Progenitor cell of endocrine pancreas (in vitro differentiated cells): ENCODE measurements at regions not wholly inside any gene's neighbourhood (a gene's known extent, or its start where the extent isn't known, plus 50 kb on each side); places are given as distances from the start of the nearest gene placed in this dataset.
A peak's percentile ranks its signal among the peaks of the same experiment; 100 is the strongest.
"Not testable (repeated sequence)": the region's sequence is repeated elsewhere in the genome, so short reads cannot be mapped to it uniquely, and the experiment has no call there.

Experiments used
- DNase-seq: peaks from one replicate; pipeline ENCODE4 v3.0.0; 2021; ENCODE audit warnings: low spot score; ENCODE audit not compliant: unreplicated experiment
- H3K27ac Mint-ChIP-seq: 2 replicates; pipeline ENCODE4 v1.8.0; 2021; ENCODE audit warnings: mild to moderate bottlenecking, moderate library complexity, mixed read lengths
- H3K27me3 Mint-ChIP-seq: 2 replicates; pipeline ENCODE4 v1.8.0; 2021; ENCODE audit warnings: mixed read lengths
- H3K36me3 Mint-ChIP-seq: 2 replicates; pipeline ENCODE4 v1.8.0; 2022; ENCODE audit warnings: mixed read lengths; ENCODE audit not compliant: insufficient read depth
- H3K4me1 Mint-ChIP-seq: 2 replicates; pipeline ENCODE4 v1.8.0; 2021; ENCODE audit warnings: low read depth, mixed read lengths
- H3K4me3 Mint-ChIP-seq: 2 replicates; pipeline ENCODE4 v1.8.0; 2021; ENCODE audit warnings: low read depth, mild to moderate bottlenecking, moderate library complexity, mixed read lengths
- H3K9me3 Mint-ChIP-seq: 2 replicates; pipeline ENCODE4 v1.8.0; 2021; ENCODE audit warnings: low read depth, mixed read lengths
- CTCF ChIP-seq: fragments of 200-600 bp; sonication (generic); IDR thresholded peaks from one replicate; pipeline ENCODE4 v1.5.0; 2021; ENCODE audit warnings: antibody characterized with exemption, mild to moderate bottlenecking; ENCODE audit not compliant: unreplicated experiment

- H3K4me1 Mint-ChIP-seq = not testable (repeated sequence)
Observed at GRCh38 chr12:8390001-8390777, 65.6 kb upstream of the CLEC6A start.

DNA sequence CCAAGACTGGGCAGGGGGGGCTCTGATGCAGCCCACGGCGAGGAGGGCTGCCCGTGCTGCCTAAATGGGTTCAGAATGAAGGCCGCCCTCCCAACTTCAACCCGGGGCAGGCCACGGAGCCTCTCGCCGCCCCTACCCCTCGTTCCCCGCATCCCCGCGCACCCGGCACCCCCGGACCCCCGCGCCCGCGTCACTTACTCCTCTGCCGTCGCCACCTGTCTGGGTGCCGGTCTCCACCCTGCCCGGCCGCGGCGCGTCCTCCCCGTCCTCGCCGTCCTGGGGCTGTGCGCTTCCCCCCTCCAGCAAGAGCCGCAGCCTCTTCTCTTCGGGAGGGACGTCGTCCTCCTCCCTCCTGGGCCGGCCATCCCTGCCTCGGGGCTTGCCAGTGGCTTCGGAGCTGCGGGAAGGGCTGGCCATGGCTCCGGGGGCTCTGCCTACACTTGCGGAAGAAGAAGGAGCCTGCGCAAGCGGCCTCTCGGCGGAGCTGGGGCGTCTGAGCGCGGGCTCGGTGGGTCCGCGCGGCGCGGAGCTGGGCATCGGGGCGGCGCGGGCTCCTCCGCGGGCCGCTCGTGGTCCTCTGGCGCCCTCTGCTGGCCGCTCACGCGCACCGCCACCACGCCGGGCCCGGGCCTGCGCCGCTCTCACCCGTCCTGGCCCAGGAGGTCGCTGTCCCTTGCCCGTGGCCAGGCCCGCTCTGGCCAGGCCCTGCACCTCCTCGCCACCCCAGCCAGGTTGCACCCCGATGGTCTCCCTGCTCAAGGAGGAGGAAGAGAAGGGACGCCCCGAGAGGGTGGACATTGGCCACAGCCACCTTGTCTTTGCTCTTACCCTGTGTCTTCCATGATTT is 59.3 kb upstream of the CLEC6A start:
- DNase-seq = peak; percentile 92
- peaks cover 62% of the 10 kb centered on the region for H3K27me3 Mint-ChIP-seq

More at GRCh38 chr12:8390001-8390777, 65.6 kb upstream of the CLEC6A start:
- not testable (repeated sequence) for H3K9me3 Mint-ChIP-seq, H3K36me3 Mint-ChIP-seq, H3K27ac Mint-ChIP-seq
- Mint-ChIP-seq H3K4me3 (peak overlapping the region; percentile 73), H3K27me3 (peaks cover 49% of the 10 kb centered on the region)
- peak; percentile 99 for DNase-seq
- TF ChIP-seq CTCF = peak; percentile 96

DNA sequence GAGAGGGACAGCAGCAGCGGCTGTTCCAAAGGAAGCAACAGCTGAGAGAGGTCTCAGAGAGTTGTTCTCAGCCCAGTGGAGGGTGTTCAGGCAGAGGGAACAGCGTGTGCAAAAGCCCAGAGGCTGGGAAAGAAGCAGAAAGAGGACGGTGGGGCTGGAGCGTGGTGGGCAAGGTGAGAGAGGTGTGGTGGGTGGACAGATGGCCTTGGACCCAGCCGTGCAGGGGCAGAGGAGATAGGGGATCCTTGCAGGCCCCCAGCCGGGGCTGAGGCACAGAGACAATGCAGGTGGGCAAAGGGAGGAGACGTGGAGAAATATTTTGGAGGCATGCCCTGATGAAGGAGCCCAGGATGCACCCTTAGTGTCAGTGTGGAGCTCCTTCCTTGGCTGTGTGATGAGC is 58.4 kb upstream of the CLEC6A start:
- H3K27ac Mint-ChIP-seq, H3K4me1 Mint-ChIP-seq, DNase-seq, H3K9me3 Mint-ChIP-seq, H3K4me3 Mint-ChIP-seq, H3K36me3 Mint-ChIP-seq: not testable (repeated sequence)
- peaks cover 57% of the 10 kb centered on the region for H3K27me3 Mint-ChIP-seq

More for the DNA sequence above, 59.3 kb upstream of the CLEC6A start:
- not testable (repeated sequence) for H3K36me3 Mint-ChIP-seq, H3K27ac Mint-ChIP-seq, H3K4me1 Mint-ChIP-seq, H3K9me3 Mint-ChIP-seq
- TF ChIP-seq CTCF = peak; percentile 99
- H3K4me3 Mint-ChIP-seq = peak overlapping the region; percentile 72

GRCh38 chr12:8399496-8400034 is 56.2 kb upstream of the CLEC6A start:
- not testable (repeated sequence) for H3K4me3 Mint-ChIP-seq, H3K4me1 Mint-ChIP-seq, H3K36me3 Mint-ChIP-seq, H3K27ac Mint-ChIP-seq, H3K9me3 Mint-ChIP-seq, DNase-seq
- H3K27me3 Mint-ChIP-seq = peaks cover 43% of the 10 kb centered on the region

GRCh38 chr12:8403834-8404233 is 51.9 kb upstream of the CLEC6A start:
- H3K27me3 Mint-ChIP-seq = peaks cover 16% of the 10 kb centered on the region
- not testable (repeated sequence) for H3K4me1 Mint-ChIP-seq, H3K9me3 Mint-ChIP-seq, DNase-seq, H3K36me3 Mint-ChIP-seq, H3K27ac Mint-ChIP-seq, H3K4me3 Mint-ChIP-seq

- not testable (repeated sequence) for H3K4me1 Mint-ChIP-seq, H3K9me3 Mint-ChIP-seq, H3K27ac Mint-ChIP-seq, H3K36me3 Mint-ChIP-seq, DNase-seq, H3K4me3 Mint-ChIP-seq
- peaks cover 16% of the 10 kb centered on the region for H3K27me3 Mint-ChIP-seq
Observed at GRCh38 chr12:8404341-8404740, 51.4 kb upstream of the CLEC6A start.
